NCI-H2196 treated with DMSO at 0.1 percent for 48 hours (cell line): ENCODE measurements at regions not wholly inside any gene's neighbourhood (a gene's known extent, or its start where the extent isn't known, plus 50 kb on each side); places are given as distances from the start of the nearest gene placed in this dataset.
"Not testable (repeated sequence)": the region's sequence is repeated elsewhere in the genome, so short reads cannot be mapped to it uniquely, and the experiment has no call there.

Source experiments
- DNase-seq: peaks from one replicate; lab custom pipeline; 2025; ENCODE audit not compliant: unreplicated experiment; lab: John Stamatoyannopoulos, UW

DNA sequence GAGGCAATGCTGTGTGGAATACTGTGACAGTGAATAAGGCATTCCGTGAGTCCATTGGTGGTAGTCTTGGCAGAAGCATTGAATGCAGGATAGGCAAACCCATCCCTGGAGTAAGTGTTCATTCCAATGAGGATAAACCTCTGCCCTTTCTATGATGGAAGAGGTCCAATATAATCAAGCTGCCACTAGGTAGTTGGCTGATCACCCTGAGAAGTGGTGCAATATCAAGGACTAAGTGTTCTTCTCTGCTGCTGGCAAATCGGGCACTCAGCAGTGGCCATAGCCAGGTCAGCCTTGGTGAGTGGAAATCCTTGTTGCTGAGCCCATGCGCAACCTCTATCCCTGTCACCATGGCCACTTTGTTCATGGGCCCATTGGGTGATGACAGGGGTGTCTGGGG, 70.1 kb downstream of the FBXO4 start:
- no peak for DNase-seq

- DNase-seq: no peak
These were observed 76.6 kb downstream of the FBXO4 start for GRCh38 chr5:42001673-42002072.

DNA sequence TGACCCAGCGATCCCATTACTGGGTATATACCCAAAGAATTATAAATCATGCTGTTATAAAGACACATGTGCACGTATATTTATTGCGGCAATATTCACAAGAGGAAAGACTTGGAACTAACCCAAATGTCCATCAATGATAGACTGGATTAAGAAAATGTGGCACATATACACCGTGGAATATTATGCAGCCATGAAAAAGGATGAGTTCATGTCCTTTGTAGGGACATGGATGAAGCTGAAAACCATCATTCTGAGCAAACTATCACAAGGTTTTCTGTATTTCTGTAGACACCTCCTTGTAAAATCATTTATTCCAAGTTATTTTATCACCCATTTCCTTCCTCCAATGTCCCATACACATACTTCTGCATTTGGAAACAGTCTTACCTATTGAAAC, 78.8 kb downstream of the FBXO4 start:
- not testable (repeated sequence) for DNase-seq

DNA sequence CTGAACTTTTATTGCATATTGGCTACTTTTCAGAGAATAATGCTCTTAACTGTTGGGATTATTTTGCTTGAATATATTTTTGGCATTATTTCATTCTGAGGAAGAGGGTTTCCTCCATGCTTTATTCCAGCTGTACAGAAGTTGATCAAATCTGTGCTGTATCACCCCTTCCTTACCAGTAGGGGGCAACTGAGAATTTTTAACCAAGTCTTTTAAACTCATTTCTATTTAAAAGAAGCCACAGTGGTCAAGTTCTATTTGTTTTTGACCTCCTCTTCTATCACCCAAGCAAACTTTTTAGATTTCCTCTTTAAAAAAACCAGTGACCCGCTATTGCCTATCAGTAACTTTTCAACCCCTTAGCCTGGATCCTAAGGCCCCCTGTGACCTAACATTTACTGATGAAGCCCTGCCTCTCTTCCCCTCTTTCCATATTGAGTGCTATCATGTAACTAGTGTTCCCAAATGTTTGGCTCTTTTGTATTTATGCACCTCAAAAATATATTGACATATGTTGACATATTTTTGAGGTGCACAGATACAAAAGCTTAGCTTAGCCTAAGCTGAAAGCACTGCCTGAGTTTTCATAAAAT, 80.6 kb downstream of the FBXO4 start:
- peak; percentile 22 for DNase-seq

DNA sequence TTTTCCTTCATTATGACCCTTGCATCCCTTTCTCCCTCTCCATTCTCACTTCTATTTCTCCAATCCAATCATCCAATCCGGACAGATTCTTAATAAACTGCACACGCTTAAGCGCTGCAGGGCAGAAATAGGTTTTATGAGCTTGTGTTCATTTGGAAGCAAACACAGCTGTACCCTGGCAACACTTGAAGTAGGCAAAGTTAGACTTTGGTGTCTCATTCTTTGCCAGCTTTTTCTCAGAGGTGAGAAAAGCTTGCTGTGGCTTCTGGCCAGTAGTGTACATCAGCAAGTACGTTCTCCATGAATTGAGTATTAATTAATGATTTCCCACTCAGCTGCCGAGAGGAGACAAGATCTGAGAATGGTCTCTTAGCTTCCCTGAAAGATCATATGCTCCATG, 88.5 kb downstream of the FBXO4 start:
- no peak for DNase-seq

DNA sequence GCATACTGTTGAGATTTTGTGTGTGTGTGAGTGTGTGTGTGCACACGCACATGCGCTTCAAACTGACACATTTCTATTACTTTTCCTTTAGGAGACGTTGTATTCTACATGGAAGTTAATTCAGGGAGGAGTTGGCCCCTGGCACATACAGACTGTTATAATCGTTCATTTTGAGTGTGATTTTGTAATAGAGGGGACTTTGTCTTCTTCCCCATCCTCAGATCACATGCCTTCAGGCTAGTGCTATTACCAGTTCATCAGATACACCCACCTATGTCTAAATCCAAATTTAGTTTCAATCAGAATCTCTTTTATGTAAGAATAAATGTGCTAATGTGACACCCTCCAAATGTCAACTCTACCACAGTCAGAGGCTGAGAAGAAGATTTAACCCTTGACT, 90.2 kb downstream of the FBXO4 start:
- DNase-seq: no peak

- DNase-seq: no peak
These were observed 90.6 kb downstream of the FBXO4 start for GRCh38 chr5:42015681-42016080.

GRCh38 chr5:42020788-42021530, 95.9 kb downstream of the FBXO4 start:
- DNase-seq: no peak

DNA sequence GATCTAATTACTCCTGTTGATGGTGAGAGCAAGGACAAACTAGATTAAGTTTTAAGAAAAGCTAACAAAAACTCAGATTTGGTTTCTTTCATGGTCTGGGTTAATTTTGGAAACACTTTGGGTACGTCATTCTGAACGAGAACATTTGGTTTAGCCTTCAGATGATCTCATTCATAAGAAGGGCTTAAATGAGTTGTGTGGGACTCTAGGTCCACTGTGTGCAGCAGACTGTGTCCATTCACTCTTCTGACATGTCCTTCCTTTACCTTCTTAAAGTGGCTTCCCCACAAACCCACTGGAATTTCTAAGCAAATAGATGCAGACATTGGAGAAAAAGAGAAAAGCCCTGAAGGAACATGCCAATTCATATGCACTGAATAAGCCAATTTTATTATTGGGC, 96.8 kb downstream of the FBXO4 start:
- no peak for DNase-seq

- no peak for DNase-seq
These were observed 97.4 kb downstream of the FBXO4 start for GRCh38 chr5:42022383-42022972.

GRCh38 chr5:42026446-42026845, 101.4 kb downstream of the FBXO4 start:
- DNase-seq: no peak

DNA sequence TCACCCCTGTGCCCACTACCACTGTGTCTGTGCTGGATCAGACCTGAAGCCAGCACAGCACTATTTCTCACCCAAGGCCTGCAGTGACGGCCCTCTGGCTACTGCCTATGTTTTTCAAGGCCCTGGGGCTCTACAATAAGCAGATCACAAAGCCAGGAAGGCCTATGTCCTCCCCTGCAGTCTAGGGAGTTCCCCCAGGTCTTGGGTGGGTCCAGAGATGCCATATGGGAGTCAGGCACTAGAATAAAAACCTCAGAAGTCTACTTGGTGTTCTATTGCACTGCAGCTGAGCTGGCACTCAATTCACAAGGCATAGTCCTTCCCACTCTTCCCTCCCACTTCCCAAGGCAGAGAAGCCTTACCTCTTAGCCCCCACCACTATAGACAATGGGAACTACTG, 107.1 kb downstream of the FBXO4 start:
- DNase-seq: no peak

DNA sequence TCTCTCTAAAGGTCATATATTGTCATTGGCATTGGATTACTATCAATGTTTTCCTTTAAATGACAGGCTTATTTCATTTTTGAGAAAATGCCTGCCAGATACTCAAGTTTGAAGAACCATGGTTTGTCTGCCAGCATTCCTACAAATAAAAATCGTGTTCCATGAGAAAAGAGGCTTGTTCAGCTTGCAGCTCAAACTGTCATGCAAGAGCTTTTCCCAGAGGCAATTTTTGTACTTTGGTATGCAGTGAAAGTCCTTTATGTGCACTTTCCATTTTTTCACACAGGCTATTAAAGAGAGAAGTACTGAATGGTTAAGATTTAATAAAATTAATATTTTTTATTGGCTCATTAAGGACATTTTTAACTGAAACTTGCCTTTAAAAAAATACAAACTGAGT, 110.4 kb downstream of the FBXO4 start:
- DNase-seq: no peak

- DNase-seq: no peak
These were observed 111.3 kb downstream of the FBXO4 start for GRCh38 chr5:42036379-42036778.

GRCh38 chr5:42037379-42037932, 112.4 kb downstream of the FBXO4 start:
- DNase-seq: no peak

- DNase-seq: no peak
These were observed 118.3 kb downstream of the FBXO4 start for GRCh38 chr5:42043400-42043799.

- peak; percentile 26 for DNase-seq
These were observed 132.2 kb downstream of the FBXO4 start for GRCh38 chr5:42057254-42057690.

GRCh38 chr5:42059291-42059690, 134.2 kb downstream of the FBXO4 start:
- no peak for DNase-seq

- DNase-seq: no peak
These were observed 134.8 kb downstream of the FBXO4 start for GRCh38 chr5:42059778-42060464.

DNA sequence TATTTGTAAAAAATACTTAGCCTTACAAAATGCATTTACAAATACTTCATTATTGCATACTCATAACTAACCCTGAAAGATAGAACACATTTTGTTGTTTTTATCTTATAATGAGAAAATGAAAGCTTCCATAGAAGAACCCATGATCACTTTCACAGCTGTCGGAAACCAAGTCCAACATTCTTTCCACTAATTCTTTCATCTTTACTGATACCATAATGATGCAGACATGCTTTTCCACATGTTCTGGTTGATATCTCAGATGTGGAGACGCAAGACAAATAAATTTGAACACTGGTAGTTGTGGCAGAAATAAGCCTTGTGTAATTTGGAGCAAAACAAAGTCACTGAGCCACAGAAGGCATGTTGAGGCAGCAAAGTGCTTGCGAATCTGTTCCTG, 136.0 kb downstream of the FBXO4 start:
- no peak for DNase-seq

DNA sequence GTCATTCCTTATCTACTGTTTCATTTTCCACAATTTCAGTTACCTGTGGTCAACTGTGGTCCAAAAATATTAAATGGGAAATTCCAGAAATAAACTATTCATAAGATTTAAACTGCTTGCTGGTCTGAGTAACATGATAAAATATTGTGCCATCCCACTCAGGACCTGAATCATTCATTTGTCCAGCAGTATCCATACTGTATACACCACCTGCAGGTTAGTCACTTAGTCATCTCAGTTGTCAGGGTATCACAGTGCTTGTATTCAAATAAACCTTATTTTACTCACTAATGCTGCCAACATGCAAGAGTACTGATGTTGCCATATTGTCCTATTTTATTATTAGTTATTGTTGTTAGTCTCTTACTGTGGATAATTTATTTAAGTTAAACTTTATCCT, 139.7 kb downstream of the FBXO4 start:
- no peak for DNase-seq

DNA sequence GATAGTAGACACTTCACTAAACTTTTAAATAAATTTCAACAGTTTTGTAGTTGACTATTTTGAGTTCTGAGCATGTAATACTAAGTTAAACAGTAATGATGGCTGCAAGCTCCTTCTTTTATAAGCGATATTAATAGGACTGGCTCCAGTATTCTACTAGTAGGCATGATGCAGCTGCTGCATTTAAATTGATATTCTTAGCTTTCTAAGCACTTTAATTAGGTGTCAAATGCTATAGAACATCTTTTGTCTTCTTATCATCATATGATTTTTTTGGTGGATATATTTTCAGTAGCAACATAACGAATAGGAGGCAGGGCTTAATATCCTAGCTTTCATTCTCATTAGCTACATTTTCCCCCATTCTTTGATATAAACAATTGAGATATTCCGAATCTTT, 141.1 kb downstream of the FBXO4 start:
- no peak for DNase-seq
